Caki2 (cell line): ENCODE measurements at regions not wholly inside any gene's neighbourhood (a gene's known extent, or its start where the extent isn't known, plus 50 kb on each side); places are given as distances from the start of the nearest gene placed in this dataset.
A peak's percentile ranks its signal among the peaks of the same experiment; 100 is the strongest.

ENCODE experiments used
- DNase-seq: peaks from one replicate; pipeline ENCODE4 v3.0.0-alpha.2; 2015; ENCODE audit warnings: low read depth
- in situ Hi-C: cut with HindIII; loops from 2 replicates; pipeline ENCODE4 v1.10.0; 2016; ENCODE audit warnings: low sequenced_read_pairs, low pct_unique_long_range_greater_than_20kb, mixed read lengths

DNA sequence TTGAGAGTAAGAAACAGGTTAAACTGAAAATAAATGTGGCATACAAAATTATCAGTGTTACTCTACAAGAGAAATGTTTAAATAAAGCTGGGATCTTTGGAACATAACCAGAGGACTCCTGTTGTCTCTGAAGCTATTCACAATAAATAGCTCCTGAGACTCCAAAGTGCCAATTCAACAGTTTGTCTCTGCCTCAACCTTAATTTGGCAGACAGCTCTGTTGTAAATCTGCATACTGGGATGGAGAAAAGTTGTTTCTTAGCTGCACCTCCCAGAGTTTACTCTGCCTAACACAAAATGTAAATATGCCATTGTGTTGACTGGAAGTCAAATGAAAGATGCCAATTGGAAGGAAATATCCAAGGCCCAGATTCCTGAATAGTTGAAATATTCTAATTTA lies 238.5 kb upstream of the EPHA4 start:
- in situ Hi-C loops: no loop called here
- no peak for DNase-seq

- no peak for DNase-seq
- in situ Hi-C loops: no loop called here
Measured at GRCh38 chr2:221810245-221810644, 238.1 kb upstream of the EPHA4 start.

DNA sequence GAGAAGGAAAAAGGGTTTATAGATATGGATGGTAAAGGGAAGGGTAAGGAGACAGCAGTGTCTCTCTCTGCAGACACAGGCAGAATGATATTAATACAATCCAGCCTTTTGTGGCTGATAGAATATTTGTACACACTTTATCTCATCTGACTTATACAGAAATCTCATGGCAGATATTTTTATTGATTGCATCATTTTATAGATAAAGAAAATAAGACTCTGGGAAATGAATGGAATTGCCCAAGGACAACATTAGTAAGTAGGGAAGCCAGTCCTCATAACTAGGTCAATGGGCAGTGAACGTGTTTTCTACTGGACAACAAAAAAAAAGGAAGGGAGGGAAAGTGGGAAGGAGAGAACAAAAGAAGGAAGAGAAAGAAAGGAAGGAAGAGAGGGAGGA lies 236.4 kb upstream of the EPHA4 start:
- in situ Hi-C loops: no loop called here
- no peak for DNase-seq

DNA sequence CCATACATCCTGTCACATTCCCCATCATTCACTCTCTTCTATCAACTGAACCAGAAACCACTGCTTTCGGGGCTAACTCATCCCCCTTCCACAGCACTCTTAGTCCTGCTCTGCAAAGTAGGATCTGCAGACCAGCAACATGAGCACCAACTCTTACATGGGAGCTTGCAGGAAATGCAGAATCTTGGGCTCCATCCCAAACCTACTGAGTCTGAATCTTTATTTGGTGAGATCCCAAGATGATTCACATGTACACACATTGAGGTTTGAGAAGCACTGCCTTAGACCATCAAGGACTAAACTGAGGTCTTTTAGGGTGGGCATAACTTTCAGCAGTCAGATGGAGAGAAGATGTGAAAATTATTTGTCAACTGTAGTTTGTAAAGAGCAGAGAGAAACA lies 235.6 kb upstream of the EPHA4 start:
- DNase-seq: no peak
- in situ Hi-C loops: no loop called here

DNA sequence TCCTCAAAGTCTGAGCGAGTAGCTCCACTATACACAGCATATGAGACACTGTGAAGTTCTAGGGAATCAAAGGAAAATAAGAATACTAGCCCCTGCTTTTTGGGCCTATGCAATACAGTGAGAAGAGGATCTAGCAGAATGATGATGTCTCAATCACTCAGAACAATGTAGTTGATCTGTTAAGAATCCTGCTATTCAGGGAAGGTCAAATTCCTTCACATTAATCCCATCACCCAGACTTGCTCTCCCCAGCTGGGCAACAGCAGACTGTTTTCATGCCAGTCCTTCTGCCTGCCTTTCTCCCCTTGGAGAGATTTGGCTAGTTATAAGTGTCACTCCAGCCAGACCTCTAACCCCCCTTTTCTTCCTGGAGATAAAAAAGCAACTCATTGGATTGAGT lies 230.0 kb upstream of the EPHA4 start:
- DNase-seq: no peak

DNA sequence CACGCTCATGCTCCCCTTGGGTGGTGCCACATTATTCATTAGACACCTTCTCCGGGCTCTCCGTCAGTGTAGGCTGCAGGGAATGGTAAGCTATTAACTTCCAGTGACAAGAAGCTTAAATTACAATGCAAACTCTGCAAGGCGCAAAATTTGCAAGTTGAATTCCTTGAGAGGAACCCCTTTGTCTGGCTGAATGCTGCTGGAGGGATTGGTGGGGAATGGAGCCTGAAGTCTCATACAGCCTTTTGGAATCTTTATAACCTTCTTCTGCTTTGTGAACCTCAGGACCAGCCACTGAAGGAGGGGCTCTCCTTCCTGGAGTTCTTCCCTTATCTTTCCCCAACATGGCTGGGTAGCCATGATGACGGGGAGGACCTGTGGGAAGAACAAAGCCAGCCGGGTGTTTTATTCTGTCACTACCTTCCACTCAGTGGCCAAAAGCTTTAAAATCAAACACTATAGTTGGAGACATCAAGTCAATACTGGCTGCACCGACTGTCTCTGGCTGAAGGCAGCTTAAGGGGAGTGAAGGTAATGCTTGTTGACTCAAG lies 220.9 kb upstream of the EPHA4 start:
- no peak for DNase-seq
- in situ Hi-C loops: no loop called here

More for the DNA sequence above, 230.0 kb upstream of the EPHA4 start:
- in situ Hi-C loops: no loop called here

- peak; percentile 7 for DNase-seq
- in situ Hi-C loops: no loop called here
Measured at GRCh38 chr2:221791844-221792243, 219.7 kb upstream of the EPHA4 start.

- in situ Hi-C loops: no loop called here
- no peak for DNase-seq
Measured at GRCh38 chr2:221787561-221787960, 215.5 kb upstream of the EPHA4 start.

- no peak for DNase-seq
- in situ Hi-C loops: no loop called here
Measured at GRCh38 chr2:221786297-221786926, 214.3 kb upstream of the EPHA4 start.

- peak; percentile 50 for DNase-seq
- in situ Hi-C loops: no loop called here
Measured at GRCh38 chr2:221780281-221780688, 208.2 kb upstream of the EPHA4 start.

DNA sequence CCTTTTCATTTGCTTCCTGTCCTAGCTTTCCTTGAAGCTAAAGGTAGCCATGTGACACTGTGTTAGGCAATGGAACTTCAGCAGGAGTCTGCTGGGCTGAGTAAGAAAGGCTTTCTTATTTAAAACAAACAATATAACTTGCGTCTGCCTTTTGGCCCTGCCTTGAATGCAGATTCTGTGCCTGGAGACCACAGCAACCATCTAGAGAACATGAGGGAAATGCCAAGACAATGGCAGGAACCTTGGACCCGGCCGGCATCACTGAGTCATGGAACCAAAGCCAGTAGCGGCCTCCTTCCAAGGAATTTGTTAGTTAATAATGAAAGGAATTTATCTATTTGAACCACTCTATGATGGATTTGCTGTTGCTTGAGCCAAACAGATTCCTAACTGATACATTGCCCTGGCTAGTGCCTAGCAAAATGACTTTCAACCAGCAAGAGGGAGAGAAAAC lies 207.5 kb upstream of the EPHA4 start:
- in situ Hi-C loops: no loop called here
- DNase-seq: peak; percentile 45

DNA sequence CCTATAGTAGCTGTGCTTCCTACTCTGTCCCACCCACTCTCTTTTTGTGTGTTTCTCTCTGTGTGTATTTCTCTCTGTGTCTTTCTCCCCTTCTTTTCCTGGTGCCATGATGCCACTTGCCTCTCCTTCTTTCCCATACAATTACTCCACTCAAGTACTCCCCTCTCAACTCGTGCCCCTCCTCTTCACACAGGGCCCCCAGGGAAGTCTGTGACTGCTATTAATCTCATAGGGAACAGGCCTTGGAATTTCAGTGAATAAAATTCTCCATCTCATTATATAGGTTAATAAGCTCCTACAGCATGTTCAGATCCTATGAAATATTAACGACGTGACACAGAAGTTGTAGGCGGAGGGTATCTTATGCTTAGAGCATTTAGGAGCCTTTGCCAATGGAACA lies 205.9 kb upstream of the EPHA4 start:
- DNase-seq: no peak
- in situ Hi-C loops: no loop called here

- in situ Hi-C loops: no loop called here
- no peak for DNase-seq
Measured at GRCh38 chr2:221777119-221777518, 205.0 kb upstream of the EPHA4 start.

GRCh38 chr2:221775096-221775495 lies 203.0 kb upstream of the EPHA4 start:
- no peak for DNase-seq
- in situ Hi-C loops: no loop called here

- no peak for DNase-seq
- in situ Hi-C loops: no loop called here
Measured at GRCh38 chr2:221774136-221774535, 202.0 kb upstream of the EPHA4 start.

DNA sequence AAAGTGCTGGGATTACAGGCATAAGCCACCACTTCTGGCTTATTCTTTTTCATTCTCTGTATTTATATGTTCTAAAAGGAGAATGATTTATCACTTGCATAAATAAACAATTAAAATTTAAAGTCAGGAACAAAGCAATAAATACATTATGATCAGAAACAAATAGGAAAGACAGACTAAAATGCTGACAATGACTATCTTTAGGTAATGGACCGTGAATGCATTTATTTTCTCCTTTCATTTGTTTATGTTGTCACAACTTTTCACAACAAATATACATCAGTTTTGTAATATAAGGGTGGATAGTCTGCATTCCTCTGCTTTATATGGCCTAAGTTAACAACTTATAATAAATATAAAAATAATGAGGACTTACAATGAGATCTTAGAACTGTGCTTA lies 199.2 kb upstream of the EPHA4 start:
- in situ Hi-C loops: no loop called here
- DNase-seq: no peak

DNA sequence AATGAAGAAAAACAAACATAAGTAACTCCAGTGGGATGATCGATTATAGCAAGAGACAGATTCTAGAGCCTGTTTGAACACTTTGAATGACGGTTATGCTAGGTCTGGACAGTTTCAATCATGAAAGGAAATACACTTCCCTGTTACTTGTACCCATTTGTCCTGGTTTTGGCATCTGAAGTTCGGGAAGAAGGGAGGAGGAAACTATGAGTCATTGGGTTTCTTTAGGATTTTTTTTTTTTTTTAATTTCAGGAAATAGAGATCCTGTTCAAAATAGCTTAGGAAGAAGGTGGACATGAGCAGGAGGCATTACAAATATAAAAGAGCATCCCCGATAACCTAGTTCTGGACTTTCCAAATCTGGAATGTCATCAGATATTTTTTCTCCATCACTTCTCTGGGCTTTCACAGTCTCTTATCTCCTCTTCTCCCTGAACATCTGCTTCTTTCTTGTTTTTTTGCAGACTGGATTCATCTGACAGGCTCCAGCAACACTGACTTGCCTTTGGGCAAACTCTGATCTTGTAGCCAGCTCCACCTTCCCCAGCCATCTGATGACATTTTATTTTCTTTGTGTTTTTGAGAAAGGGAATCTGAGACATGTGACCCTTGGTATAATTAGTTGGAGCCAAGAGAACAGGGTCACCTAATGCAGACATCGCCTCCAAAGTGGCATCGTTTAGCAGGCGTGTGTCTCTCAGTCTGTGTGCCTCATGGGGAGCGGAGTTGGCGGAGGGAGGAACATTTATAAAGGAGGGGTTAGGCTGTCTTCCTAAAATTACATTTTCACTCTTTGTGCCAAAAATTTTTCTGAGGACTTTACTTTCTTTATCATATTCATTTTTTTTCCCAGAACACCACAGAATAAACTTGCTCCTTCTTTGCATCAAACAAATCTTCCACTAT lies 195.3 kb upstream of the EPHA4 start:
- in situ Hi-C loops: no loop called here
- DNase-seq: no peak

DNA sequence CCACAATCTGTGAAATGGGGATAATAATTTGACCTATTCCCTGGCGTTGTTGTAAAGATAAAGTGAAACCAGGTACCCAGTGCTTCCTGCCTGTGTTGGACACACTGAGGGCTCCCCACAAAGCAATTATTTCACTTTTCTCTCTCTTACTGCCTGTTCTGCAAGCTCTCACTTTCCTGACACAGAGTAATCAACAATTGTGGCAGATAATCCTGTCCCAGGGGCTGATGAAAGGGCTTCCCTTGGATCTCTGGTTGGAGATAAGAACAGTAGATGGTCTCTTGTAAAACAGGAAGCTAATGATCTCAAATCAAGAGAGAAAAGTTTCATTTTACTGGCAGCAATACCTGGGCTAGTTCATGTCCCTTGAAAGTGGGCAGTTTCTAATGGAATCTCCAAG lies 190.4 kb upstream of the EPHA4 start:
- DNase-seq: no peak
- in situ Hi-C loops: no loop called here

DNA sequence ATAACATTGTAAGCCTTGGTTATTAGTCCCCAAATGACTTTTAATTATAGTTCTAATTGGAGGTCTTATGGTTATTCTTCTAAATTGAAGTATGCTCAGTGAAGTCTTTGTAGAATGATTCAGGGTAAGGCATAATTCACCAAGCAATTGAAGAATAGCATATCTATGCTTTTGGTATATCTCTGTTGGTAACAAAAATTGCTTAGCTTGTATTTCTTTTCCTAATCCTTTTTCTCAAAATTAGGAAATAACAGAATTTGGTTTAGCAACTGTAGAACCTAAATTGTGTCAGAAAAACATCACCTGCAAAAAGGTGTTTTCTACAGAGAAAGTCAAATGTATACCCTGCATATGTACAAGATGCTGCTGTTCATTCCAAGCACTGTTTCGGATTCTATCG lies 189.2 kb upstream of the EPHA4 start:
- DNase-seq: no peak
- in situ Hi-C loops: no loop called here
